ENCODE measurements at regions not wholly inside any gene's neighbourhood (a gene's known extent, or its start where the extent isn't known, plus 50 kb on each side); places are given as distances from the start of the nearest gene placed in this dataset.

- TF ChIP-seq, protein P1, sequence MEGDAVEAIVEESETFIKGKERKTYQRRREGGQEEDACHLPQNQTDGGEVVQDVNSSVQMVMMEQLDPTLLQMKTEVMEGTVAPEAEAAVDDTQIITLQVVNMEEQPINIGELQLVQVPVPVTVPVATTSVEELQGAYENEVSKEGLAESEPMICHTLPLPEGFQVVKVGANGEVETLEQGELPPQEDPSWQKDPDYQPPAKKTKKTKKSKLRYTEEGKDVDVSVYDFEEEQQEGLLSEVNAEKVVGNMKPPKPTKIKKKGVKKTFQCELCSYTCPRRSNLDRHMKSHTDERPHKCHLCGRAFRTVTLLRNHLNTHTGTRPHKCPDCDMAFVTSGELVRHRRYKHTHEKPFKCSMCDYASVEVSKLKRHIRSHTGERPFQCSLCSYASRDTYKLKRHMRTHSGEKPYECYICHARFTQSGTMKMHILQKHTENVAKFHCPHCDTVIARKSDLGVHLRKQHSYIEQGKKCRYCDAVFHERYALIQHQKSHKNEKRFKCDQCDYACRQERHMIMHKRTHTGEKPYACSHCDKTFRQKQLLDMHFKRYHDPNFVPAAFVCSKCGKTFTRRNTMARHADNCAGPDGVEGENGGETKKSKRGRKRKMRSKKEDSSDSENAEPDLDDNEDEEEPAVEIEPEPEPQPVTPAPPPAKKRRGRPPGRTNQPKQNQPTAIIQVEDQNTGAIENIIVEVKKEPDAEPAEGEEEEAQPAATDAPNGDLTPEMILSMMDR (IDR thresholded peaks at IDR 0.05; ENCODE audit: low read depth, low read length), result no peak
- no peak for TF ChIP-seq POLR2A (IDR thresholded peaks at IDR 0.05; ENCODE audit: extremely low read depth, insufficient read length)
These were observed 401.5 kb upstream of the DIPK2B start for GRCh38 chrX:45602151-45602550.

Measured in NB4 (cell line).